NCI-H748 (cell line): ENCODE measurements at regions not wholly inside any gene's neighbourhood (a gene's known extent, or its start where the extent isn't known, plus 50 kb on each side); places are given as distances from the start of the nearest gene placed in this dataset.

ENCODE experiments used
- DNase-seq: peaks from one replicate; lab custom pipeline; 2025; ENCODE audit not compliant: unreplicated experiment; lab: John Stamatoyannopoulos, UW

- DNase-seq: peak; percentile 8
Measured at GRCh38 chr11:113529606-113530005, 54.4 kb upstream of the DRD2 start.

- no peak for DNase-seq
Measured at GRCh38 chr11:113528982-113529381, 53.8 kb upstream of the DRD2 start.

- no peak for DNase-seq
Measured at GRCh38 chr11:113526521-113526920, 51.3 kb upstream of the DRD2 start.
